Activated T-cell treated with anti-CD3 and anti-CD28 coated beads for 1 hour (primary cell): ENCODE measurements at regions not wholly inside any gene's neighbourhood (a gene's known extent, or its start where the extent isn't known, plus 50 kb on each side); places are given as distances from the start of the nearest gene placed in this dataset.
"Not testable (repeated sequence)": the region's sequence is repeated elsewhere in the genome, so short reads cannot be mapped to it uniquely, and the experiment has no call there.

Experiments used
- DNase-seq: peaks from one replicate; pipeline ENCODE4 v3.0.0-alpha.2; 2020; ENCODE audit warnings: low read depth

DNA sequence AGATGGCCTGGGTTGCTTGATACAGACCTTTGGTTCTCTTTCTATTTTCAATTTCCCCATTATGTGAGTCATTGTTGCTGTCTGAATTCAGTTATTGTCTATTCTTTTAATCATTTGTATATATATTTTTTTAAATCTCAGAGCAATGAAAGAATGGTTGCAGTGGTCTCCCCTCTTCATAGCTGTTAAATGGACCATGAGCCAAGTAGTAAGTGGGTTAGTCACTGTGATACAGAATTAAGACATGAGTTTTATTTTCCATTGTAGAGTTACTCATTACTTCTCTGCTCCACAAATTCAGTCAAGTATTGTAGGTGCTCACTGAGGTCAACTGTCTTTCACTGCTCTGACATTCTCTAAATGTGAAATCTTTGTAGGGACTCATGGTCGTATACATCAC is 174.6 kb upstream of the GRAMD2B start:
- no peak for DNase-seq

DNA sequence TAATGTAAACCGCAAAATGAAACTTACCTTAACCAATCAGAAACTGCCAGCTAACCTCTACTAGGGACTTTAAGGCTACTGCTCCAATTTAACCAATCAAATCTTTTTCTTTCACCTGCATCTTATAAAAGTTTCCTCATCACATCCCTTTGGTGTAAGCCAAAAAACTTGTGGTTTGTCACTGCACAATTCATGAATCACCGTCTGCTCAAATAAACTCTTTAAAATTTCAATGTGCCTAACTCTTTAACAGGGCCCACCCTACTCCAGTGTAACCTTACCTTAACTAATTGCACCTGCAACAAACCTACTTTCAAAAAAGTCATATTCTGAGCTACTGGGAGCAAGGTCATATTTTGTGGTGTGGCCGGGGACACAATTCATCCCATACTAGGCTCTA is 172.2 kb upstream of the GRAMD2B start:
- DNase-seq, result no peak

DNA sequence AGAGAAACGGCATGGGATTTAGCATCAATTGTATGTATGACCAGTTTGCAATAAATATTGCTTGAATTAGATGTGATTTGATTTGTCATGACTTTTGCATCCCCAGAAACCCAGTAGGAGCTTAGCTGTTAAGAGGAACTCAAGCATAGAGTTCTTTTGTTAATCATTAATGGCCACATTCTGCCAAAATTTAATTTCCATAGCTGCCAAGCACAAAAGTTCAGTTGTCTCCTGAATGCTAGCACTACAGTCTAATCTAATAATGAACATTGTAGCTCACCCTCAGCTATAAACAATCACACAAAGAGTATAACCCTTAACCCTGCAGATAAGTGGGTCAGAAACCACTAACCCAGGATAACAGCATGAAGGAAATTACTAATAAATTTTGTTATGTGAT is 169.8 kb upstream of the GRAMD2B start:
- no peak for DNase-seq

DNA sequence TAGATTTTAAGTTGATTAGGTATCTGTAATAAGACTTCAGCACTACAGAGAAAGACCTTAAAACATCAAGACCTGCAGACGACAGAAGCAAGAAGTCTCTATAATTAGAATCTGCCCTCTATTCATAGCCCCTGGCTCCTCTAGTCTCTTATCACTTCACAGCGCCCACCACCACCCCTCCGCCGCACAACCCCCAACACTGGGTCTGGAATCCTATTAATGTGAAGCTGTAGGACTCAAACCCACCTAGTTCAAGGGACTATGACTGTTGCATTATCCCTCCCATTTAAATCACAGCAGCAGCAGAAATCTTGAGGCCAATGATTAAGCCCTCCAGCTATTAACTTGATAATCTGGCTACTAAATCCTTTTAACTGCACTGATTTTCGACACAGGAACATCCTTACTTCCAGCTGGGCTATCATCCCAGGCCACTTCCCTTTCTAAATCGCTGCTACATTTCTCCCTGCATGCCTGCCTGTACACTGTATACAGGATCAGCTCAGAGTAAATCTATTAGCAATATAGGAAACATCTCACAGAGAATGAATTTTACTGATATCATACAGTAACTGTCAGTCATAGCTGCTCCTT is 159.5 kb upstream of the GRAMD2B start:
- no peak for DNase-seq

DNA sequence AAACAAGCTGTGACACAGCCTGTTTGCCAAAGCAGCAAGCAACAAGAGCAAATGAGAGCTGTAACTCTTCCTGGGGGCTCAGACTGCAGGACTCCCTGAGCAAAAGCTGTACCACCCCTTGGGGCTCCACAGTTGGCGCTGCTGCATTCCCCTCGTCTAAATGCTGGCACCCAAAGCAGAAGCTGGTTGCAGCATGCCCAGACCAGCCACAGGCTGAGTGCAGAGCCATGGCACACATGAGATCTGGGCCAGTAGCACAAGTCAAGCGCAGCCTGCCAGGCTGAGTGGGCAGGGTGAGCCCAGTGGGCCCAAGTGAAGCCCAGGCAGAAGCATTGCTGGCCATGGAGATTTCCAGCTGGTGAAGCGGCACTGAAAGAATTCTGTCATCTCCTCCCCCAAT is 157.3 kb upstream of the GRAMD2B start:
- DNase-seq, result no peak

DNA sequence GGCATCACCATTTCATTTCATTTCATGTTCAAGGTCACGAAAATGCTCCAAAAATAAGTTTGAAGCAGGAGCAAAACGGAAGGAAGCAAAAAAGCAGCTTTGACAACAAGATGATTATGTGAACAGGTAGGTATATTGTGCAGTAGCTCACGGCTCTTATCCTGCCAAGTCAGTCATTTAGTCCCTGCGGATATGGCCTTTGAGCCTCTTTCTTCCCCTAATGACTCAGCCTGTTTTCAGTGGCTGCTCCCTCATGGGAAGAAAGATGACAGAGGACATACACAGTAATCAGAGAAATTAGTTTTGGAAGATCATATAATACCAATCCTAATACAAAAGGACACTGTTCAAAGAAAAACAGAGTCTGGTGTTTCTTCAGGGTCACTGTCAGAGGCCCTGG is 155.8 kb upstream of the GRAMD2B start:
- DNase-seq, result no peak

DNA sequence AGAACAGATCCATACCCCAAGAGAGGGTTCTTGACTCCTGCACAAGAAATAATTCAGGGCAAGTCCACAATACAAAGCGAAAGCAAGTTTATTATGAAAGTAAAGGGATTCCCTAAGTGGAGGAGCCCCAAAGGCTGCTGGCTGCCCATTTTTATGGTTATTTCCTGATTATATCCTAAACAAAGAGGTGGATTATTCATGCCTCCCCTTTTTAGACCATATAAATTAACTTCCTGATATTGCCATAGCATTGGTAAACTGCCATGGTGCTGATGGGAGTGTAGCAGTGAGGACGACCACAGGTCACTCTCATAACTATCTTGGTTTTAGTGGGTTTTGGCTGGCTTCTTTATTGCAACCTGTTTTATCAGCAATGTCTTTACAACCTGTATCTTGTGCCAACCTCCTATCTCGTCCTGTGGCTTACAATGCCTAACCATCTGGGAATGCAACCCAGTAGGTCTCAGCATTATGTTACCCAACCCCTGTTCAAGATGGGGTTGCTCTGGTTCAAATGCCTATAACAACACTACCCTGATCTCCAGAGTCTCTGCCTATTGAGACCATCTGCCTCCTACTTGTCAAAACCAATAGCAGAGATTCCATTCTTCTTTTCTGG is 154.4 kb upstream of the GRAMD2B start:
- DNase-seq, result no peak

DNA sequence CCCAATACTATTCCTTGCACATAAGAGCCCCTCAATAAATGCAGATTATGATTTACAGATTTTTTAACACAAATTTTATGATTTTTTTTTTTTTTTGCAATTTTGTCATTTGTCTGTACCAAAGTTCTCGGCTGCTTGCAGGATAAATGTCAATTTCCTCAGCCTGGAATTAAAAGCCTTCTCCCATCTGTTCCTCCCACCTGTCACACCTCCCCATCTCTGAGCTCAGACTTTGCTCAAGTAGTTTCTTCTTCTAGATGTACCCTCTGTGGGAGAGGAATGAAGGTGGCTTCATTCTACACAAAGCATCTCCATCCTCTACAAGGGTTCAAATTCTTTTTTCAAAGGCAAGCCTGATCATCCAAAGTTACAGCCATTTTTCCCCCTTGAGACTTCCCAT is 153.7 kb upstream of the GRAMD2B start:
- no peak for DNase-seq

DNA sequence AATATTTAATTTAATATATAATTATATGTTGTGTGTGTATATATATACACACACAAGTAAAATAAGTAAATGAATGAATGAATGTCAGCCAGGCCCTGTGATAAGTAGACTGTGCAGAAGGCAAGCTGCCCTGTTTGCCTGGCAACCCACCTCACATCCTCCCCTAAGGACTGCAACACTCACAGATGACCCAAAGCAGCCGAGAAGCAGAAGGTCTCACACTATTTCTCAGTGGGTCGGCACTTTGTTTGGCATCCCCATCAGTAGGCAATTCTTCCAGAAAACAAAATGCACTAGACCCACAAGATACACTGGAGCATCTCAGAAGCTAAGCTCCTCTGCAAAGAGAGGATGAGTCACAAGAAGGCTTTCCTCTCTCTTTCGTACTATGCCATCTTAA is 152.1 kb upstream of the GRAMD2B start:
- no peak for DNase-seq

DNA sequence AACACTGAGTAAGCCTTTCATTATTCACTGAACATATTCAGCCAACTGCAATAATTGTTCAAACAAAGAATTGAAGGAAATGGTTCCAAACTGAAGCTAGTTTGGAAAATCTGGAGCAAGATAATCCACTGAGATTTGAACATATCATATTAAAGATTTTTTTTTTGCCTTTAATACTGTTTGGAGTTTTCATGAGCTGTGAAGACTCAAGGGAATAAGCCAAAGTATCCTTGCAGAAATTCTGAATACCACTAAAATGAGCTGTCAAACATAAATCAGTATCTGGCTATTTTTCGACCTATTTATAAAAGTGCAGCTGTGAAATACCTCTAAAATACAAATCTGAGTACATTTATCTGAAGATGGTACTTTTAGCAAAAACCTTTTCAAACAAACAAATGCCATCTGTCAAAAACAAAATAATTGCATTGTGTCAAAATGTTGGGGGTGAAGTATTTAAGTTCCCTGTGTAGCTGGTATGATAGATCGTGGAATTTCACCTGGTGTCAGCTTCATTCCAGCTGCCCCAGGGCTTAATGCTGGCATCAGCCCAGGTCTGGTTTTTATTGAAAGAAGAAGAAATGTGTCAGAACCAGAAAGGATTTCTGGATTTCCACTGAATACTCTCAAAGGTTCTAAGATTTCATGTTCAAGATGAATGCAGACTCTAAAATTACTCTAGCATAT is 149.0 kb upstream of the GRAMD2B start:
- no peak for DNase-seq

DNA sequence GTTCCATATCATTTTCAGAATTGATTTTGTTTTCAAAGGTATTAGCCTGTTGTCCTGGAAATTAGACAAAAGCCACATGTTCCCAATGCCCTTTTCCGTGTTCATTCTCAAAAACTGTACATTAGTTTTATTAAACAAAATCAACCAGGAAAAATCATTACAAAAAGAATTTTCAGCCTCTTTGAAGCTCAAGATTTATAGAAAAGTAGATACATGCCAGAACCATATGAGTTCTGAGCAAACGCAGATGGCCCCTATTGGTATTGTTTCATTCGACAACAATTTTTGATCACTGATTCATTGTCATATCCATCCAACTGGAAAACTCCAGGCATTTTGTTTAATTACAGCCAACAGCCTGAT is 148.5 kb upstream of the GRAMD2B start:
- DNase-seq, result no peak

DNA sequence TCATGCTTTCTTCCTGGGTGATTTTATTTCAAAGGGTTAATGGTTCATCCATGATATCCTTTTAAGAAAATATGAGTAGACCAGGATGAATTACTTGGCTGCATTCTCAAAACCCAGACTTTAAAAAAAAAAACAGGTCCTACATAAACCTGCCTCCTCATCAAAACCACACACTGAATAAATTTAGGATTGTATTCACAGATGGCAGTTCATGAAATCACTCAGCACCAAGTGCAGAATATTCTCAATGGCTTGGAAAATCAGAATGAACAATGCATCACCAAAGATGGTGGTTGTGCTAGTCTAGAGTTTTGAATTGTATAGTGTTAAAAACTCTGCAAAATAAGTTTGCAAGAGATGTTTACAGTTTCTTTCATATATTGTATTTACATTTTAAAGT is 145.4 kb upstream of the GRAMD2B start:
- DNase-seq, result no peak

DNA sequence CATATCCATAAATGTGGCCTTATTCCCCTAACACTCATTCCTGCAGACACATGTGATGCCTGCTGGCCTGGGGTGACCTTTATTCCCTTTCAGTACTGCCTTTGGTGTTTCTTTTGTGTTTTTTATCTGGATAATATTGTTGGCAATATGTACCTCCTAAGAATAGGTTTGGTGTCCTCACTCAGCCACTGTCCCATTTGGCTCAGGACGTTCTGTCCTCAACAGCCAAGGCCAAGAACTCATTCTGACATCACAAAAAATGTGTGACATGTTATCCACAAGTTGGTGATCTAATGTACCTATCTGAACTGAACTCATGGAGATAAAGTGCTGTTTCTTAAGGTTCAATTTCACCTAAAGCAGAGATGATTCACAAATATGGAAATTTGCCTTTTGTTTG is 142.9 kb upstream of the GRAMD2B start:
- no peak for DNase-seq

DNA sequence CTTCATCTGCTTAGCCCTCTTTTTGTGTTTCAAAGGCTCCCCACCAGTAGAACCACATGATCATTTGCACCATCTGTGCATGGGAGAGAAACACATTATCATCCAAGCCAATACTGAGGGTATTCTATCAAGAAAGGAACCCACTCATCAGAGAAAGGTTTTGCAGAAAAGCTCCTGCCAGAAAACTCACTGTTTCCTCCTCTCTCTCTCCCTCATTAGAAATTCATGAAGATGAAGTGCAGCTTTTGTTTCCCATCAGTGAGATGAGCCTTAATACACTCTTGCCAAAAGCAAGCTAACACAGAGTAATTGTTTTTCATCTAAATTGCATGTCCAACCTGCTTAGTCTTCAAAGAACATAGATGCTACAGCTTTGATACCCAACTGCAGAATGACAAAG is 142.4 kb upstream of the GRAMD2B start:
- no peak for DNase-seq

DNA sequence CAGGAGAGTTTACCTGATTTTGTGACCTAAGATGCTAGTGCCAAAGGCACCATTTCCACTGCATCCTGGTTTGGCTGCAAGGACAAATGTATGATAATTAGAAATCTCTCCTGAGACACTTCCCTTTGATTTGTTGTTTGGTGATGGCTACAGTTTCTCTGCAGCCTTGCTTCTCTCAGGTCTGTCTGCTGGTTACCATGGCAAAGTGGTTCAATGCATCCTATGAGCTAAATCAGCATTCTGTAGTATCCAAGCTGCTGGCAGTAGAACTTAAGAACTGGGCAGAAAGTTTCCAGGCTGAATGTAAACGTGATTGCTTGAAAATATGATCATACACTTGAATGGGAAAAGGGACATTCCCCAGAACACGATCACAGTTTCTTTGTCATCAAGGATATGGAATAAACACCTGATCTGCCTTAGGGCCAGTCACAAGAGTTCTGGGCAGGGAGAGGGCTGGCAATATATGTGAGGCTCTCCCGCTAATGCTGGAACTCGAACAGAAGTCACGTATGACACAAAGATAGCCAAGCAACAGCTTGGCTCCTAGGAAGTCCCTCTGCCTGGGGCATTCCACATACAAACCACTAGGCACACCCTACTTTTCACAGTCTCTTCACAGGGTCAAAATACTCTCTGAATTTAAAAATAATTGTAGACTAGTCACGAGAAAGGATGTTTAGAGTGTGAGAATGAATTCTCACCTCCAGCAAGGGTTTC is 138.1 kb upstream of the GRAMD2B start:
- no peak for DNase-seq

DNA sequence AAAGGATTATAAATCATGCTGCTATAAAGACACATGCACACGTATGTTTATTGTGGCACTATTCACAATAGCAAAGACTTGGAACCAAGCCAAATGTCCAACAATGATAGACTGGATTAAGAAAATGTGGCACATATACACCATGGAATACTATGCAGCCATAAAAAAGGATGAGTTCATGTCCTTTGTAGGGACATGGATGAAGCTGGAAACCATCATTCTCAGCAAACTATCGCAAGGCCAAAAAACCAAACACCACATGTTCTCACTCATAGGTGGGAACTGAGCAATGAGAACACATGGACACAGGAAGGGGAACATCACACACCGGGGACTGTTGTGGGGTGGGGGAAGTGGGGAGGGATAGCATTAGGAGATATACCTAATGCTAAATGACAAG is 127.1 kb upstream of the GRAMD2B start:
- DNase-seq, result not testable (repeated sequence)

DNA sequence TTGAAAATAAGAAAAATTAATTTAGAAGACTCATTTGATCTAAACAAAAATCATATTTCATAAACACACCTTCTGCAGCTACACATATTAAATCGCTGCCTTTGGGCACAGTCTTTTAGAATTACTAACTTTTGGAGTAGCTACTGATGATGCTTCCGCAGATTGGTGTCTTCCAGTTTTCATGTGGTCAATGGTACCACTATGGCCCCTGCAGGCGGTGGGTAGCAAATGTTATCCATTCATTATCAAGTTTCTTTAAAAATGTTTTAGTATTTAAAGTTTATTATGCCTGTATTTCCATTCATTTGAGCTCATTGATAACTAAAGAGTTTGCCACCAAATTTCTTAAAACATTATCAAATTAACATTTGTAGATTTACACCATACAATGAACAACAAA is 122.9 kb upstream of the GRAMD2B start:
- DNase-seq, result no peak

DNA sequence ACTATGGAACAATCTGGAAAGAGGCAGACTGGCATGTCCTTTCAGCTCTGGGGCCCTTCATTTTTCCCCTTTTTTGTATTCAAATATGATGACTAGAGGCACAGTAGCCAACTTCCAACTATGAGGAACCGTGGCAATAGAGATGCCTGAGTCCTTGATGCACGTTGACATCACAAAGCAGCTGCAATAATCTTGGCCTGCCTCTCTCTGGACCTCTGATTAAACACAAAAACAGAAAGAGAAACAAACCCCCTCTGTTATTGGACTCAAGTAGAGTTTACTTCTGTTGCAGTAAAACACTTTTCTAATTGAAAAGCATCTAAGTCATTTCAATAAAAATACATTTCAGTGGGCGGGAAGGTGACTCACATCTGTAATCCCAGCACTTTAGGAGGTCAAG is 122.2 kb upstream of the GRAMD2B start:
- DNase-seq, result no peak

DNA sequence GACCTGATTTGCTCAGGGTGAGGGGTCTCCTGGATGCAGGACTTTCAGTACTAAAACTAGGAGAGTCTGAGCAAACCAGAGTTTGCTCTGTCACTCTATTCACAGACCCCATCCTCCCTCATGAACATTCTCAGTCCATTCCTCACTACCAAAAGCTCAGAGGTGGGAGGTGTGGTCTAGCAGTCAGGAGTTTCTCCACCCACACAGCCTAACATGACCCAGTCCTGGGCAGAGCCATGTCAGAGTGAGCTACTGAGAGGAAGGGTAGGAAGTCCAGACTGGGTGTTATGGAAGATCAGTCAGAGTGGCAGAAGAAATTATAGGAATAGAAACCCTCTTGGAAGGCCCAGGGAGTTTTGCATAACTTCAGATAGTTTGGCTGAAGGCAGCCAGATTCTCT is 113.3 kb upstream of the GRAMD2B start:
- DNase-seq, result no peak

DNA sequence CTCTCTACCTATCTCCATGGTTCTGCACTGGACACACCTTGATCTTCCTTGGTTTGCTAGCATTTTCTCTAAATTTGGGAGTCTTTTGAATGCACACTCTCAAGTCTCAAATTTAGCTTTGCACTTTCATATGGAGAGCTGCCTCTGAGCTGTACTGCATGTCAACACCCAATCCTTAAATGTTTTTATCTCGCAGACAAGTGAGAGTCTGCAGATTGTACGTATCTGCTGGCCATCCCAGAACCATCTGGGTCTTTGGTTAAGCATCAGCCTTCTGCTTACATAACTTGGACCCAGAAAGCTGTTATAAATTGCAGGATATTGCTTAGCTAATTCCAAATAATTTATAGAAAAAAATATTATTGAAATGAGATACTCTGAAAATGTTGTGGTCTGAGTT is 111.4 kb upstream of the GRAMD2B start:
- no peak for DNase-seq

DNA sequence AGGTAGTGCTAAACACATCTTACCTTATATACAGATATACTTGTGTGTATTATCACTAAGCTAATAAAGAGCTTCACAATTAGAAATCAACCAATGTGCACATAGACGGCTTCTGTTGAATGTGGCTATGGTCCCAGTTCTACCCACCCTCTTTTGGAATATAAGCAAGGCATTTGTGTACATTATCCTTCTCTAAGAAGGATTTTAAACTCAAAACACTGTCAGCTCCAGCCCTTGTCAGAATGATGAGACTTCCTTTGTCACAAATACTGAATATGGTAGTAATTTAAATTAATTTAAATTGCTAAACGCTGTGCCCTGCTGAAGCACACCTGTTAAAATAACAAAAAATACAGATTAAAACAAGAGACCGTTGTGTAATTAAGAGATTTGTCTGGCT is 107.9 kb upstream of the GRAMD2B start:
- no peak for DNase-seq

DNA sequence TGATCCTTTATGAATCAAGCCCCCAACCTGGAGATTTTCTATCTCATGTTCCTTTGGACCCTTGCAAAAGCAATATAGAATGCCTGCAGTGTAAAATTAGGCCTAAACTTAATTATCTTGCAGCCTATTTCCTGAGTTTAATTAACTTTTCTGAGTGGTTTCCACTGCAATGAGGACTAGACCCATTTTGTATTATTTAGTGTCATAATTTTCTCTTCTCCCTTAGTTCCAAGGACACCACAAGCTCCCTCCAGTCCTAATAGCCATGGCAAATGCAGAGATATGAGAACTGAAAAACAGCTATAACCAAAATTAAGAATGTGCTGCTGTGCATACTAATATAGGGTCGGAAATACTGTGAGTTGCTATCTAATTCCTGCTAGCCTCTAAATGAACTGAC is 90.9 kb upstream of the GRAMD2B start:
- no peak for DNase-seq

DNA sequence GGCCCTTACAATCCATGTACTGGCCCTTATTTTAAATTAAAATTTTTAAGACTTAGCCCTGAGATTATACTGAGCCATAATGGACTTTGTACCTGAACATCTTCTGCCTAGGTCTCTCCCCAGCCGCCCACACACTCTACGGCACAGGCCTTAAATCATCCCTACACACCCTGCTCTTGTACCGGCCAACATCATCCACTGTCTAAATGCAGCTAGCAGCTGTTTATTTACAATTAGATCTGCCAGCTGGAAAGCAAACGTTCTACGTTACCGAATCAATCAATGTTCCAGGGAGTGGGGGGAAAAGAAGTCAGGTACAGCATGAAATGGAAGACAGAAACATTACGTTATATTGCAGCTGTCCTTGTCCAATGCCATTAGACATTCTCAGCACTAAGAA is 88.4 kb upstream of the GRAMD2B start:
- DNase-seq, result no peak
